Right forelimb (tissue), 1 donor: ENCODE measurements at regions not wholly inside any gene's neighbourhood (a gene's known extent, or its start where the extent isn't known, plus 50 kb on each side); places are given as distances from the start of the nearest gene placed in this dataset.

Experiments used
- DNase-seq: peaks from one replicate; pipeline ENCODE4 v3.0.0-alpha.2; 2018

GRCh38 chr6:18785810-18786490 is 398.8 kb downstream of the RNF144B start:
- no peak for DNase-seq

- DNase-seq, result no peak
Observed at GRCh38 chr6:18792866-18793265, 405.7 kb downstream of the RNF144B start.

GRCh38 chr6:18795726-18796125 is 408.6 kb downstream of the RNF144B start:
- DNase-seq, result no peak

GRCh38 chr6:18820725-18821124 is 433.6 kb downstream of the RNF144B start:
- no peak for DNase-seq

- DNase-seq, result peak; percentile 41
Observed at GRCh38 chr6:18823782-18824386, 436.7 kb downstream of the RNF144B start.

GRCh38 chr6:18829272-18829870 is 442.2 kb downstream of the RNF144B start:
- no peak for DNase-seq

- no peak for DNase-seq
Observed at GRCh38 chr6:18835976-18836375, 448.8 kb downstream of the RNF144B start.

- DNase-seq, result no peak
Observed at GRCh38 chr6:18837013-18837412, 449.9 kb downstream of the RNF144B start.

- no peak for DNase-seq
Observed at GRCh38 chr6:18842534-18842933, 455.4 kb downstream of the RNF144B start.

- DNase-seq, result no peak
Observed at GRCh38 chr6:18845896-18846295, 458.7 kb downstream of the RNF144B start.

GRCh38 chr6:18846327-18846726 is 459.2 kb downstream of the RNF144B start:
- no peak for DNase-seq

GRCh38 chr6:18861204-18861603 is 474.1 kb downstream of the RNF144B start:
- DNase-seq, result no peak

GRCh38 chr6:18883268-18883667 is 496.1 kb downstream of the RNF144B start:
- DNase-seq, result no peak

GRCh38 chr6:18883851-18884250 is 496.7 kb downstream of the RNF144B start:
- no peak for DNase-seq

GRCh38 chr6:18893540-18894269 is 506.6 kb downstream of the RNF144B start:
- DNase-seq, result no peak

GRCh38 chr6:18897350-18897749 is 510.2 kb downstream of the RNF144B start:
- no peak for DNase-seq

GRCh38 chr6:18904681-18905080 is 517.5 kb downstream of the RNF144B start:
- DNase-seq, result no peak

GRCh38 chr6:18920701-18921100 is 533.6 kb downstream of the RNF144B start:
- no peak for DNase-seq

- no peak for DNase-seq
Observed at GRCh38 chr6:18931086-18931485, 543.9 kb downstream of the RNF144B start.

GRCh38 chr6:18958146-18958545 is 571.0 kb downstream of the RNF144B start:
- no peak for DNase-seq

- no peak for DNase-seq
Observed at GRCh38 chr6:18961566-18961965, 574.4 kb downstream of the RNF144B start.

- no peak for DNase-seq
Observed at GRCh38 chr6:18962361-18962905, 575.3 kb downstream of the RNF144B start.

- no peak for DNase-seq
Observed at GRCh38 chr6:18963439-18963838, 576.3 kb downstream of the RNF144B start.
